Astrocyte (in vitro differentiated cells and primary cell): ENCODE measurements at regions not wholly inside any gene's neighbourhood (a gene's known extent, or its start where the extent isn't known, plus 50 kb on each side); places are given as distances from the start of the nearest gene placed in this dataset.

Experiments used
- CTCF ChIP-seq: IDR thresholded peaks from 2 replicates; pipeline ENCODE4 v1.5.1; 2011; ENCODE audit warnings: low read depth, mild to moderate bottlenecking, inconsistent platforms, low read length, moderate library complexity; ENCODE audit not compliant: insufficient read depth
- EZH2 ChIP-seq: IDR thresholded peaks from 2 replicates; pipeline ENCODE4 v1.6.1; 2012; ENCODE audit warnings: mild to moderate bottlenecking, low read length, inconsistent platforms; ENCODE audit not compliant: insufficient read depth

- no peak for TF ChIP-seq CTCF
- no peak for TF ChIP-seq EZH2
Observed at GRCh38 chr18:77469131-77469530, 219.5 kb downstream of the GALR1 start.
